ENCODE measurements at regions not wholly inside any gene's neighbourhood (a gene's known extent, or its start where the extent isn't known, plus 50 kb on each side); places are given as distances from the start of the nearest gene placed in this dataset.

DNA sequence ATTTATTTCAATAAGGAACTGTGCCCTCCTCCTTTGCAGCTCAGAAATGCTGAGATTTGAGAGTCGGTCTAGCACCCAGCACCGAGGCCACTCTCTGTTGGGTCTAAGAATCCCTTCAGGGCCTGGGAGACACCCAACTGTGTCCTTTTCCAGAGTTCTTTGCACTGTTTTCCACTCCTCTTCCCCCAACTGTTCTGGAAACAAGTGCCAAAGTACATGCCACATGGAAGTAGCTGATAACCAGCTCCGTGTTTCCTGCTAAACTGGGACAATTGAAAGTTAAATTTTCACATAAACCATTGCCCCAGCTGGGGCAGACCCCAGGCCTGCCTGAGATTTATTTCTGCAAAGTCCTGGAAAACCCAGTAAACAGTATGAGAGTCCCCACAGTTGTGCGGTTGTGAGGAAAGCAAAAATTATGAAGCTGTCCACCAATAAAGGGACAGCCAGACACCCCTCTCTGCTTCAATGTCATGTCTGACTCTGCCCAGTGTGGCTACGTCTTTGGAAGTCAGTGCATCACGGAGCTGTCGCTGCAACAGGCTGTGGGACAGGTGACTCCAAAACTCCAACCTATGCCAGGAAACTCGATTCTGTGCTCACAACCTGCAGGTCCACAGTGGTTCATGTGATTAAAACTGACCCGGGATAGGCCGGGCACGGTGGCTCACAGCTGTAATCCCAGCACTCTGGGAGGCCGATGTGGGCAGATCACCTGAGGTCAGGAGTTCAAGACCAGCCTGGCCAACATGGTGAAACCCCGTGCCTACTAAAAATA, 178.0 kb upstream of the AFDN start:
- TF ChIP-seq, protein P1, sequence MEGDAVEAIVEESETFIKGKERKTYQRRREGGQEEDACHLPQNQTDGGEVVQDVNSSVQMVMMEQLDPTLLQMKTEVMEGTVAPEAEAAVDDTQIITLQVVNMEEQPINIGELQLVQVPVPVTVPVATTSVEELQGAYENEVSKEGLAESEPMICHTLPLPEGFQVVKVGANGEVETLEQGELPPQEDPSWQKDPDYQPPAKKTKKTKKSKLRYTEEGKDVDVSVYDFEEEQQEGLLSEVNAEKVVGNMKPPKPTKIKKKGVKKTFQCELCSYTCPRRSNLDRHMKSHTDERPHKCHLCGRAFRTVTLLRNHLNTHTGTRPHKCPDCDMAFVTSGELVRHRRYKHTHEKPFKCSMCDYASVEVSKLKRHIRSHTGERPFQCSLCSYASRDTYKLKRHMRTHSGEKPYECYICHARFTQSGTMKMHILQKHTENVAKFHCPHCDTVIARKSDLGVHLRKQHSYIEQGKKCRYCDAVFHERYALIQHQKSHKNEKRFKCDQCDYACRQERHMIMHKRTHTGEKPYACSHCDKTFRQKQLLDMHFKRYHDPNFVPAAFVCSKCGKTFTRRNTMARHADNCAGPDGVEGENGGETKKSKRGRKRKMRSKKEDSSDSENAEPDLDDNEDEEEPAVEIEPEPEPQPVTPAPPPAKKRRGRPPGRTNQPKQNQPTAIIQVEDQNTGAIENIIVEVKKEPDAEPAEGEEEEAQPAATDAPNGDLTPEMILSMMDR (IDR thresholded peaks at IDR 0.05; ENCODE audit: control extremely low read depth, extremely low read depth, low read depth, missing control alignments) = no peak
- CTCF ChIA-PET = no interaction called here
- POLR2A ChIA-PET = no interaction called here
- no peak for DNase-seq (ENCODE audit: extremely low spot score)

- CTCF ChIA-PET = no interaction called here
- POLR2A ChIA-PET = no interaction called here
- TF ChIP-seq, protein P1 (IDR thresholded peaks at IDR 0.05; ENCODE audit: control extremely low read depth, extremely low read depth, low read depth, missing control alignments) = no peak
- DNase-seq (ENCODE audit: extremely low spot score) = no peak
These were observed 177.2 kb upstream of the AFDN start for GRCh38 chr6:167649476-167649875.

DNA sequence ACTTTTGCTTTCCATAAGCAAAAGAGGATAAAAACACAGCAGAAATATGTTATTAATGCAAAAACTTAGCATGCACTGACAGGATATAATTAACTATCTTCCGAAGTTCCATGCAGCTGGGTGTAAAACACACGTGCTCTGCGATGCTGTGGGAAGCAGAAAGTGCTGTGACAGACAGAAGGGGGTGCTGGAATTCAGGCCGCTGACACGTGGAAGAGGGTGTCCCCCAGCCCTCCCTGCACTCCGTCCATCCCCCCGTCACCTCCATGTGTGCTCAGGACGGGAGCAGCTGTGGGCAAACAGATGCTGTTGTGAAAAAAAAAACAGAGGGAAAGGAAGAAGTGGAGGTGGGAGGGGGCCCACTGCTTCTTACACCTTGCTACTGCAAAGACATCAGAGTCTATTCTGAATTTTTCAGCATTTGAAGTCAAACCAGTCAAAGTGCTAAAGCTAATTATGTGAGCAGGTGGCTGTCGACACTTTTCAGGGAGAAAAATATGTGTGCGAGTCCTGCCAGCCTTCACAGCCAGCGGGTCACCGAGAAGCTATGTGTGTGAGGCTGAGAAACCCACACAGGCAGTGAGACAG, 175.9 kb upstream of the AFDN start:
- DNase-seq (ENCODE audit: extremely low spot score) = no peak
- TF ChIP-seq, protein P1 (IDR thresholded peaks at IDR 0.05; ENCODE audit: control extremely low read depth, extremely low read depth, low read depth, missing control alignments) = no peak
- ChIA-PET CTCF (no interaction called here), POLR2A (no interaction called here)

DNA sequence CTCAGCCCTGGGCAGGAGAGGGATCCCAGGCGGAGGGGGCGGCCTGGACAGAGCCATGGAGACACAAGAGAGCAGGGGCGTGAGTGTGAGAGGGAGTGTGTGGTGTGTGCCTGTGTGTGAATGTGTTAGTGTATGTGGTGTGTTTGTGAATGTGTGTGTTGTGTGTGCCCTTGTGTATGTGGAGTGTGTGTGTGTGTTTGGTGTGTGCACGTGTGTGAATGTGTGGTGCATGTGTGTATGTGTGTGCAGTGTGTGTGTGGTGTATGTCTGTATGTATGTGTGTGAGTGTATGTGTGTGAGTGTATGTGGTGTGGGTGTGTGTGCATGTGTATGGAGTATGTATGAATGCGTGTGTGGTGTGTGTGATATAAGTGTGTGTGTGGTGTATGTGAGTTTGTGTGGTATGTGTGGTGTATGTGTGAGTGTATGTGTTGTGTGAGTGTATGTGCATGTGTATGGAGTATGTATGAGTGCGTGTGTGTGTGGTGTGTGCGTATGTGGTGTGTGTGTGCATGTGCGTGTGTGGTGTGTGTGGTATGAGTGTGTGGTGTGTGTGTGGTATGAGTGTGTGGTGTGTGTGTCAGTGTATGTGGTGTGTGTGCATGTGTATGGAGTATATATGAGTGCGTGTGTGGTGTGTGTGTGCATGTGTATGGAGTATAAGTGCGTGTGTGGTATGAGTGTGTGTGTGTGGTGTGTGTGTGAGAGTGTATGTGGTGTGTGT, 175.2 kb upstream of the AFDN start:
- ChIA-PET CTCF (no interaction called here), POLR2A (no interaction called here)
- no peak for DNase-seq (ENCODE audit: extremely low spot score)
- TF ChIP-seq, protein P1 (IDR thresholded peaks at IDR 0.05; ENCODE audit: control extremely low read depth, extremely low read depth, low read depth, missing control alignments) = no peak

GRCh38 chr6:167652042-167652700, 174.5 kb upstream of the AFDN start:
- CTCF ChIA-PET = no interaction called here
- TF ChIP-seq, protein P1 (IDR thresholded peaks at IDR 0.05; ENCODE audit: control extremely low read depth, extremely low read depth, low read depth, missing control alignments) = no peak
- DNase-seq (ENCODE audit: extremely low spot score) = no peak
- POLR2A ChIA-PET = no interaction called here

- ChIA-PET POLR2A (no interaction called here), CTCF (no interaction called here)
- TF ChIP-seq, protein P1 (IDR thresholded peaks at IDR 0.05; ENCODE audit: control extremely low read depth, extremely low read depth, low read depth, missing control alignments) = no peak
- DNase-seq (ENCODE audit: extremely low spot score) = no peak
These were observed 174.0 kb upstream of the AFDN start for GRCh38 chr6:167652701-167653095.

All from GM10248 (cell line).